Kidney (tissue), 13 donors: ENCODE measurements at regions not wholly inside any gene's neighbourhood (a gene's known extent, or its start where the extent isn't known, plus 50 kb on each side); places are given as distances from the start of the nearest gene placed in this dataset.
A peak's percentile ranks its signal among the peaks of the same experiment; 100 is the strongest.
"Not testable (repeated sequence)": the region's sequence is repeated elsewhere in the genome, so short reads cannot be mapped to it uniquely, and the experiment has no call there.

Experiments
- DNase-seq, 5 donors: peaks; one replicate each; pipeline ENCODE4 v3.0.0-alpha.2; 2013 to 2020
- FAIRE-seq: peaks from 2 replicates; lab custom pipeline; 2012; peaks lifted over from hg19 to GRCh38; lab: Jason Lieb, UNC
- H3K27ac ChIP-seq, 2 donors: one replicate each; pipeline ENCODE4 v1.7.0; 2013; ENCODE audit warnings: low read depth in 2 of 2, low read length in 2 of 2, inconsistent platforms in 1 of 2
- H3K27me3 ChIP-seq: one replicate; pipeline ENCODE4 v1.7.1; 2013; ENCODE audit warnings: low read length, inconsistent platforms; ENCODE audit not compliant: control insufficient read depth, insufficient read depth
- H3K36me3 ChIP-seq, 3 donors: one replicate each; pipeline versions ENCODE4 v1.7.0 to v1.7.1; 2013; ENCODE audit warnings: low read length in 3 of 3, control low read depth in 1 of 3, inconsistent platforms in 1 of 3; ENCODE audit not compliant: insufficient read depth in 3 of 3, control insufficient read depth in 2 of 3
- H3K4me1 ChIP-seq, 3 donors: one replicate each; pipeline versions ENCODE4 v1.7.0 to v1.7.1; 2013; ENCODE audit warnings: low read length in 3 of 3, inconsistent platforms in 1 of 3, low read depth in 1 of 3; ENCODE audit not compliant: control insufficient read depth in 2 of 3, insufficient read depth in 2 of 3
- H3K4me3 ChIP-seq, 3 donors: one replicate each; pipeline versions ENCODE4 v1.7.0 to v1.8.1; 2013; ENCODE audit warnings: low read length in 3 of 3, control low read depth in 1 of 3, inconsistent platforms in 1 of 3
- H3K9ac ChIP-seq, 3 donors: one replicate each; pipeline versions ENCODE4 v1.7.0 to v1.7.1; 2013; ENCODE audit warnings: low read length in 3 of 3, control low read depth in 1 of 3, inconsistent platforms in 1 of 3
- H3K9me3 ChIP-seq, 3 donors: one replicate each; pipeline versions ENCODE4 v1.7.0 to v1.7.1; 2013; ENCODE audit warnings: low read length in 3 of 3, control low read depth in 1 of 3, inconsistent platforms in 1 of 3; ENCODE audit not compliant: control insufficient read depth in 2 of 3, insufficient read depth in 1 of 3
- CTCF ChIP-seq: IDR thresholded peaks from 3 replicates; pipeline ENCODE4 v1.5.1; 2012; ENCODE audit warnings: mild to moderate bottlenecking, moderate library complexity, borderline replicate concordance; ENCODE audit not compliant: insufficient read depth; ENCODE audit errors: extremely low read depth
- intact Hi-C: fragments of 100-400 bp; cut with DNase I; formaldehyde crosslinking; loops from one replicate; pipeline ENCODE4 v1.11.1; 2022
- donor health status: control.
- donor health status: control.
- donor health status: control.
- donor health status: control.
- donor health status: control.
- donor health status: DM: yes; HTN: yes; CAD: no.
- donor health status: Normal renal cell carcinoma (clear cell type).

GRCh38 chr4:132227151-132227856 lies 921.8 kb upstream of the PCDH10 start:
- H3K4me1 ChIP-seq: no peaks in the 10 kb centered on the region
- FAIRE-seq (no peak), DNase-seq (no peak)
- H3K4me3 ChIP-seq: peak overlapping the region in 2 of 3 donors; percentile 18 to 30
- TF ChIP-seq CTCF: no peak
- peaks cover 0 to 2% (median 0%) of the 10 kb centered on the region in 3 donors for H3K9me3 ChIP-seq
- H3K27ac ChIP-seq: no peak overlapping the region
- intact Hi-C loops: no loop called here
- no peaks in the 10 kb centered on the region for H3K27me3 ChIP-seq
- H3K36me3 ChIP-seq: no peaks in the 10 kb centered on the region
- H3K9ac ChIP-seq: no peak overlapping the region

GRCh38 chr4:132227857-132228165 lies 921.3 kb upstream of the PCDH10 start:
- DNase-seq: peak in 1 of 5 donors; percentile 7
- H3K27ac ChIP-seq, FAIRE-seq, H3K36me3 ChIP-seq, H3K9ac ChIP-seq, H3K27me3 ChIP-seq, H3K4me1 ChIP-seq, intact Hi-C loops, H3K9me3 ChIP-seq: not testable (repeated sequence)
- H3K4me3 ChIP-seq: peak overlapping the region in 2 of 3 donors; percentile 18 to 30

GRCh38 chr4:132228676-132229075 lies 920.4 kb upstream of the PCDH10 start:
- H3K9ac ChIP-seq: no peak overlapping the region
- intact Hi-C loops: no loop called here
- FAIRE-seq: peak; percentile 52

GRCh38 chr4:132230025-132230424 lies 919.1 kb upstream of the PCDH10 start:
- Histone ChIP-seq H3K9ac (no peak overlapping the region), H3K4me1 (no peaks in the 10 kb centered on the region), H3K9me3 (peaks cover 0 to 2% (median 0%) of the 10 kb centered on the region in 3 donors), H3K4me3 (no peak overlapping the region), H3K27ac (no peak overlapping the region), H3K27me3 (no peaks in the 10 kb centered on the region), H3K36me3 (no peaks in the 10 kb centered on the region)
- TF ChIP-seq CTCF: no peak
- intact Hi-C loops: no loop called here
- FAIRE-seq (no peak), DNase-seq (no peak)

More at GRCh38 chr4:132228676-132229075, 920.4 kb upstream of the PCDH10 start:
- no peaks in the 10 kb centered on the region for H3K4me1 ChIP-seq
- no peaks in the 10 kb centered on the region for H3K27me3 ChIP-seq
- DNase-seq: no peak
- H3K27ac ChIP-seq: no peak overlapping the region
- no peaks in the 10 kb centered on the region for H3K36me3 ChIP-seq
- no peak for TF ChIP-seq CTCF
- no peak overlapping the region for H3K4me3 ChIP-seq
- H3K9me3 ChIP-seq: peaks cover 0 to 2% (median 0%) of the 10 kb centered on the region in 3 donors
